Osteocyte (in vitro differentiated cells): ENCODE measurements at regions not wholly inside any gene's neighbourhood (a gene's known extent, or its start where the extent isn't known, plus 50 kb on each side); places are given as distances from the start of the nearest gene placed in this dataset.

Source experiments
- DNase-seq: peaks from one replicate; pipeline ENCODE4 v3.0.0; 2021; ENCODE audit warnings: mixed read lengths; ENCODE audit not compliant: unreplicated experiment; ENCODE audit errors: extremely low spot score
- H3K27ac Mint-ChIP-seq: one replicate; pipeline ENCODE4 v1.8.0; 2021; ENCODE audit warnings: mild to moderate bottlenecking, mixed read lengths; ENCODE audit not compliant: unreplicated experiment
- H3K27me3 Mint-ChIP-seq: one replicate; pipeline ENCODE4 v1.8.0; 2021; ENCODE audit warnings: mixed read lengths; ENCODE audit not compliant: unreplicated experiment
- H3K36me3 Mint-ChIP-seq: one replicate; pipeline ENCODE4 v1.8.0; 2021; ENCODE audit warnings: mixed read lengths; ENCODE audit not compliant: unreplicated experiment
- H3K4me1 Mint-ChIP-seq: one replicate; pipeline ENCODE4 v1.8.0; 2021; ENCODE audit warnings: mixed read lengths; ENCODE audit not compliant: unreplicated experiment
- H3K4me3 Mint-ChIP-seq: one replicate; pipeline ENCODE4 v1.8.0; 2021; ENCODE audit warnings: mild to moderate bottlenecking, moderate library complexity, mixed read lengths; ENCODE audit not compliant: unreplicated experiment
- H3K9me3 Mint-ChIP-seq: one replicate; pipeline ENCODE4 v1.8.0; 2021; ENCODE audit warnings: mixed read lengths; ENCODE audit not compliant: unreplicated experiment
- TF ChIP-seq, protein P1 (sequence below): fragments of 200-600 bp; sonication (generic); IDR thresholded peaks from 2 replicates; pipeline ENCODE4 v1.5.0; 2021; ENCODE audit warnings: antibody characterized with exemption, mild to moderate bottlenecking, moderate library complexity

DNA sequence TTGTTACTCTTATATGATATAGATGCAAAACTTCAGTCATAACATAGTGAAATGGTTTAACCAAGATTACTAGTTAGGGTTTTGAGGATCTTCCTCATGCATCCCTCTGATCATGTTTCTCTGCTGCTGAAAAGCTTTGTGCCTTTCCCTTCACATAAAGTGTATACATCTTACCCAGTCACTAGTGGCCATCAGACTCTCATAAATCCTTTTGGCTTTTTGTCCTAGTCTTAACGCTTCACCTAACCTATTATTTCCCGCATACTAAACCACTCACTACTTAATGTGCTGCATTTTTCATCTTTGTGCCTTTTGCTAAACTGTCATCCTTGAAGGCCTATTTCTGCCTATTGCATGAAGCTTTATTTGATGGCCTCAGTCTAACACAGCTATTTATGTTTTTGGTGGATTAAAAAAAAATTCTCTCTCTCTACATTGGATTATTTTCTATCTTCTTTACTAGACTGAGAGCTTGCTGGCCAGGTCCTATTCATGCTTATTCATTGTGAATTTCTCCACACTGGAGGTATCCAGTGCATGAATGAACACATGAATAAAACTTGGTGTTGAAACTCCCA lies 717.6 kb upstream of the GOLIM4 start:
- no peak overlapping the region for H3K27ac Mint-ChIP-seq
- no peak overlapping the region for H3K4me3 Mint-ChIP-seq
- peaks cover 21% of the 10 kb centered on the region for H3K4me1 Mint-ChIP-seq
- TF ChIP-seq, protein P1, sequence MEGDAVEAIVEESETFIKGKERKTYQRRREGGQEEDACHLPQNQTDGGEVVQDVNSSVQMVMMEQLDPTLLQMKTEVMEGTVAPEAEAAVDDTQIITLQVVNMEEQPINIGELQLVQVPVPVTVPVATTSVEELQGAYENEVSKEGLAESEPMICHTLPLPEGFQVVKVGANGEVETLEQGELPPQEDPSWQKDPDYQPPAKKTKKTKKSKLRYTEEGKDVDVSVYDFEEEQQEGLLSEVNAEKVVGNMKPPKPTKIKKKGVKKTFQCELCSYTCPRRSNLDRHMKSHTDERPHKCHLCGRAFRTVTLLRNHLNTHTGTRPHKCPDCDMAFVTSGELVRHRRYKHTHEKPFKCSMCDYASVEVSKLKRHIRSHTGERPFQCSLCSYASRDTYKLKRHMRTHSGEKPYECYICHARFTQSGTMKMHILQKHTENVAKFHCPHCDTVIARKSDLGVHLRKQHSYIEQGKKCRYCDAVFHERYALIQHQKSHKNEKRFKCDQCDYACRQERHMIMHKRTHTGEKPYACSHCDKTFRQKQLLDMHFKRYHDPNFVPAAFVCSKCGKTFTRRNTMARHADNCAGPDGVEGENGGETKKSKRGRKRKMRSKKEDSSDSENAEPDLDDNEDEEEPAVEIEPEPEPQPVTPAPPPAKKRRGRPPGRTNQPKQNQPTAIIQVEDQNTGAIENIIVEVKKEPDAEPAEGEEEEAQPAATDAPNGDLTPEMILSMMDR, result no peak
- H3K9me3 Mint-ChIP-seq, result no peaks in the 10 kb centered on the region
- no peak for DNase-seq
- no peaks in the 10 kb centered on the region for H3K27me3 Mint-ChIP-seq
- H3K36me3 Mint-ChIP-seq, result peaks cover 2% of the 10 kb centered on the region

DNA sequence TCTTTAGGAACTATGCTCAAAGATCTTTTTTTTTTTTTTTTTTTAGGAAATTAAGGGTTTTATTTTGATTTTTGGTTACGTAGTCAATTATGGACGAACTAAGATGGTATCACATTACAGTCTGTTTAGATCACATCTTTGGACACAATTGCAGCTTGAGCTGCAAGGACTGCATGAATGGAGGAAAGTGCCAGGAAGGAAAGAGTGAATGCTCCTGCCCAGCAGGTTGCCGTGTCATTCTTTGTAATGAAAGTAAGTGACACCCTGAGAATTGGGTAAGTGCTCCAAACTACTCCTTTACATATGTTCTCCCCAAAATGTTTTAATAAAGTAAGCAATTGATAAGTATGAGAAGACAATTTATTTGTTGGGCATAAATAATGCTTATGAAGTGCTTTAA lies 716.5 kb upstream of the GOLIM4 start:
- peaks cover 28% of the 10 kb centered on the region for H3K4me1 Mint-ChIP-seq
- no peak overlapping the region for H3K4me3 Mint-ChIP-seq
- H3K27me3 Mint-ChIP-seq, result no peaks in the 10 kb centered on the region
- H3K27ac Mint-ChIP-seq, result no peak overlapping the region
- H3K36me3 Mint-ChIP-seq, result peaks cover 2% of the 10 kb centered on the region
- H3K9me3 Mint-ChIP-seq, result no peaks in the 10 kb centered on the region
- DNase-seq, result no peak
- TF ChIP-seq, protein P1, result no peak

DNA sequence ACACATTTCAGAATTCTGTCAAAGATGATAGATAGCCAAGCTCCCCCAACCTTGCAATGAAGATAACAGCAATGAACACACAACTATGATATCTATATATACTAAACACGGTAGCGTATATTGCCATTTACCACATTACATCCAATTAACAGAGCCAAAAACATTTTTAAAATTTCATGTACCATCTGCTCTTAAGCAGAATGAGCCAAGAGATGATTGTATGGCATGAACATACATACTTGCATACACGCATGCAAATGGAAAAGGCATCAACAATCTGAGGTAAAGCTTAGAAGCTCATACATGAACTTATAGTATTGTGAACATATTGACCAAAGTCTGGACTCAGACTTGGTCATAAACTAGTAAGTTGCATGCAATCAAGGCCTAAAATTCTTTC lies 712.9 kb upstream of the GOLIM4 start:
- H3K4me3 Mint-ChIP-seq, result no peak overlapping the region
- peaks cover 43% of the 10 kb centered on the region for H3K4me1 Mint-ChIP-seq
- TF ChIP-seq, protein P1, result no peak
- no peaks in the 10 kb centered on the region for H3K27me3 Mint-ChIP-seq
- no peaks in the 10 kb centered on the region for H3K9me3 Mint-ChIP-seq
- H3K36me3 Mint-ChIP-seq, result peaks cover 2% of the 10 kb centered on the region
- DNase-seq, result no peak
- no peak overlapping the region for H3K27ac Mint-ChIP-seq

DNA sequence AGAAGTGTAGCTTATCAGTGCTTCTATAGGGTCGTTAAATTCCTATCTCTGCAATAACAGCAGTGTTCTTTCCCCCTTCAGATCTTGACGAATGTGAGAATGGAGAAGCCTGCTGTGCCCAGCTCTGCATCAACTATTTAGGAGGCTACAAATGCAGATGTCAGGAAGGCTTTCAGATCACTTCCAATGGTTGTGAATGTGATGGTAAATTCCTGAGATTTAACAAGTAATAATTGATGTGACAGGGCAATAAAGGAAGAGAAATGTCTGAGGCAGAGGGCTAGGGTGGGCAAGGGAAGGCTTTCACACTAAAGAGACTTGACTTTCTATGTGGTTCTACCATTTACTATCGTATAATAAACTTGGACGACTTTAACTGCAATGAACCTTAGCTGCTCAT lies 711.7 kb upstream of the GOLIM4 start:
- DNase-seq, result no peak
- no peaks in the 10 kb centered on the region for H3K36me3 Mint-ChIP-seq
- H3K27ac Mint-ChIP-seq, result peak overlapping the region; percentile 61
- H3K4me3 Mint-ChIP-seq, result no peak overlapping the region
- H3K4me1 Mint-ChIP-seq, result peaks cover 49% of the 10 kb centered on the region
- no peaks in the 10 kb centered on the region for H3K9me3 Mint-ChIP-seq
- TF ChIP-seq, protein P1, result no peak
- H3K27me3 Mint-ChIP-seq, result no peaks in the 10 kb centered on the region

DNA sequence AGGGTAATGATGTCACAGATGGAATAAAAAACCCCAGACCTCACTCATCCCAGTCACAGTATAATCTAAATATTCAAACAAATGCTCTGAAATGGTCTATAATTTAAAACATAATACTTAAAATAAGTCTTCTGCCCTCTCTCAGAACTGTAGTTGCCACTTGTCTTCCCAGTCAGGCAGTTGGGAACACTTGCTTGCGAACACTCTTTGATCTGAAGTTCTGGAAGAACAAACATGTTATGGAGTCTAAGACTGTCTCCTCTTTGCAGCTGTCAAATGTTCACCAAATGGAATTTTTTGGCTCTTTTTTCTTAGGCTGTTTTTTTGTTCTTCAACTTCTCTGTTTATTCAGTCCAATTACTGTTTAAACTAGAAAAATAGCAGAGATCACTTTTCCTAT lies 711.1 kb upstream of the GOLIM4 start:
- peaks cover 50% of the 10 kb centered on the region for H3K4me1 Mint-ChIP-seq
- no peak overlapping the region for H3K4me3 Mint-ChIP-seq
- H3K27ac Mint-ChIP-seq, result peak overlapping the region; percentile 82

More for the DNA sequence above, 711.1 kb upstream of the GOLIM4 start:
- Mint-ChIP-seq H3K27me3 (no peaks in the 10 kb centered on the region), H3K9me3 (no peaks in the 10 kb centered on the region), H3K36me3 (no peaks in the 10 kb centered on the region)
- TF ChIP-seq, protein P1, result no peak
- no peak for DNase-seq
